ENCODE measurements at regions not wholly inside any gene's neighbourhood (a gene's known extent, or its start where the extent isn't known, plus 50 kb on each side); places are given as distances from the start of the nearest gene placed in this dataset.

- ChIA-PET CTCF (no interaction called here), POLR2A (no interaction called here)
- Mint-ChIP-seq H3K27me3 (ENCODE audit: low read depth) (no peaks in the 10 kb centered on the region), H3K4me1 (peaks cover 11% of the 10 kb centered on the region), H3K9me3 (peaks cover 6% of the 10 kb centered on the region; the same call in 1 of the 2 replicates), H3K4me3 (no peak overlapping the region), H3K27ac (no peak overlapping the region), H3K36me3 (no peaks in the 10 kb centered on the region)
- DNase-seq (ENCODE audit: low spot score), result no peak
- no peak for ATAC-seq
- TF ChIP-seq ERG (CRISPR knock-in tag; IDR thresholded peaks at IDR 0.05) (no peak), NR1H2 (CRISPR knock-in tag; IDR thresholded peaks at IDR 0.05) (no peak), CREM (CRISPR knock-in tag; IDR thresholded peaks at IDR 0.05) (no peak), HMGA2 (CRISPR knock-in tag; IDR thresholded peaks at IDR 0.05) (no peak), ZNF416 (CRISPR knock-in tag; IDR thresholded peaks at IDR 0.05) (no peak), ZNF317 (CRISPR knock-in tag; IDR thresholded peaks at IDR 0.05; ENCODE audit: borderline replicate concordance, low read depth) (no peak), ZNF512 (CRISPR knock-in tag; IDR thresholded peaks at IDR 0.05; ENCODE audit: borderline replicate concordance) (no peak), ATF2 (CRISPR knock-in tag; IDR thresholded peaks at IDR 0.05; ENCODE audit: borderline replicate concordance, low read depth) (no peak)
- TF ChIP-seq, protein P1, sequence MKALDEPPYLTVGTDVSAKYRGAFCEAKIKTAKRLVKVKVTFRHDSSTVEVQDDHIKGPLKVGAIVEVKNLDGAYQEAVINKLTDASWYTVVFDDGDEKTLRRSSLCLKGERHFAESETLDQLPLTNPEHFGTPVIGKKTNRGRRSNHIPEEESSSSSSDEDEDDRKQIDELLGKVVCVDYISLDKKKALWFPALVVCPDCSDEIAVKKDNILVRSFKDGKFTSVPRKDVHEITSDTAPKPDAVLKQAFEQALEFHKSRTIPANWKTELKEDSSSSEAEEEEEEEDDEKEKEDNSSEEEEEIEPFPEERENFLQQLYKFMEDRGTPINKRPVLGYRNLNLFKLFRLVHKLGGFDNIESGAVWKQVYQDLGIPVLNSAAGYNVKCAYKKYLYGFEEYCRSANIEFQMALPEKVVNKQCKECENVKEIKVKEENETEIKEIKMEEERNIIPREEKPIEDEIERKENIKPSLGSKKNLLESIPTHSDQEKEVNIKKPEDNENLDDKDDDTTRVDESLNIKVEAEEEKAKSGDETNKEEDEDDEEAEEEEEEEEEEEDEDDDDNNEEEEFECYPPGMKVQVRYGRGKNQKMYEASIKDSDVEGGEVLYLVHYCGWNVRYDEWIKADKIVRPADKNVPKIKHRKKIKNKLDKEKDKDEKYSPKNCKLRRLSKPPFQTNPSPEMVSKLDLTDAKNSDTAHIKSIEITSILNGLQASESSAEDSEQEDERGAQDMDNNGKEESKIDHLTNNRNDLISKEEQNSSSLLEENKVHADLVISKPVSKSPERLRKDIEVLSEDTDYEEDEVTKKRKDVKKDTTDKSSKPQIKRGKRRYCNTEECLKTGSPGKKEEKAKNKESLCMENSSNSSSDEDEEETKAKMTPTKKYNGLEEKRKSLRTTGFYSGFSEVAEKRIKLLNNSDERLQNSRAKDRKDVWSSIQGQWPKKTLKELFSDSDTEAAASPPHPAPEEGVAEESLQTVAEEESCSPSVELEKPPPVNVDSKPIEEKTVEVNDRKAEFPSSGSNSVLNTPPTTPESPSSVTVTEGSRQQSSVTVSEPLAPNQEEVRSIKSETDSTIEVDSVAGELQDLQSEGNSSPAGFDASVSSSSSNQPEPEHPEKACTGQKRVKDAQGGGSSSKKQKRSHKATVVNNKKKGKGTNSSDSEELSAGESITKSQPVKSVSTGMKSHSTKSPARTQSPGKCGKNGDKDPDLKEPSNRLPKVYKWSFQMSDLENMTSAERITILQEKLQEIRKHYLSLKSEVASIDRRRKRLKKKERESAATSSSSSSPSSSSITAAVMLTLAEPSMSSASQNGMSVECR (CRISPR knock-in tag; IDR thresholded peaks at IDR 0.05; ENCODE audit: borderline replicate concordance), result no peak
Measured at GRCh38 chr2:123695426-123695825, 329.7 kb upstream of the CNTNAP5 start.

- DNase-seq (ENCODE audit: low spot score) (no peak), ATAC-seq (no peak)
- Mint-ChIP-seq H3K27me3 (ENCODE audit: low read depth) (no peaks in the 10 kb centered on the region), H3K27ac (no peak overlapping the region), H3K4me1 (peaks cover 11% of the 10 kb centered on the region), H3K4me3 (no peak overlapping the region), H3K9me3 (peaks cover under 1% of the 10 kb centered on the region; the same call in 1 of the 2 replicates), H3K36me3 (no peaks in the 10 kb centered on the region)
- ChIA-PET POLR2A (no interaction called here), CTCF (no interaction called here)
- TF ChIP-seq, protein P2, sequence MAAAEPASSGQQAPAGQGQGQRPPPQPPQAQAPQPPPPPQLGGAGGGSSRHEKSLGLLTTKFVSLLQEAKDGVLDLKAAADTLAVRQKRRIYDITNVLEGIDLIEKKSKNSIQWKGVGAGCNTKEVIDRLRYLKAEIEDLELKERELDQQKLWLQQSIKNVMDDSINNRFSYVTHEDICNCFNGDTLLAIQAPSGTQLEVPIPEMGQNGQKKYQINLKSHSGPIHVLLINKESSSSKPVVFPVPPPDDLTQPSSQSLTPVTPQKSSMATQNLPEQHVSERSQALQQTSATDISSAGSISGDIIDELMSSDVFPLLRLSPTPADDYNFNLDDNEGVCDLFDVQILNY (CRISPR knock-in tag; IDR thresholded peaks at IDR 0.05), result no peak
- TF ChIP-seq, protein P3, sequence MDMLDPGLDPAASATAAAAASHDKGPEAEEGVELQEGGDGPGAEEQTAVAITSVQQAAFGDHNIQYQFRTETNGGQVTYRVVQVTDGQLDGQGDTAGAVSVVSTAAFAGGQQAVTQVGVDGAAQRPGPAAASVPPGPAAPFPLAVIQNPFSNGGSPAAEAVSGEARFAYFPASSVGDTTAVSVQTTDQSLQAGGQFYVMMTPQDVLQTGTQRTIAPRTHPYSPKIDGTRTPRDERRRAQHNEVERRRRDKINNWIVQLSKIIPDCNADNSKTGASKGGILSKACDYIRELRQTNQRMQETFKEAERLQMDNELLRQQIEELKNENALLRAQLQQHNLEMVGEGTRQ (CRISPR knock-in tag; IDR thresholded peaks at IDR 0.05), result no peak
- TF ChIP-seq EMX1 (CRISPR knock-in tag; IDR thresholded peaks at IDR 0.05), result no peak
- no peak for TF ChIP-seq ERG (CRISPR knock-in tag; IDR thresholded peaks at IDR 0.05)
- TF ChIP-seq NFE2L1 (CRISPR knock-in tag; IDR thresholded peaks at IDR 0.05), result no peak
- no peak for TF ChIP-seq GRHL2 (CRISPR knock-in tag; IDR thresholded peaks at IDR 0.05; ENCODE audit: insufficient replicate concordance, severe bottlenecking)
- no peak for TF ChIP-seq ZMAT4 (CRISPR knock-in tag; IDR thresholded peaks at IDR 0.05)
- TF ChIP-seq, protein P4, sequence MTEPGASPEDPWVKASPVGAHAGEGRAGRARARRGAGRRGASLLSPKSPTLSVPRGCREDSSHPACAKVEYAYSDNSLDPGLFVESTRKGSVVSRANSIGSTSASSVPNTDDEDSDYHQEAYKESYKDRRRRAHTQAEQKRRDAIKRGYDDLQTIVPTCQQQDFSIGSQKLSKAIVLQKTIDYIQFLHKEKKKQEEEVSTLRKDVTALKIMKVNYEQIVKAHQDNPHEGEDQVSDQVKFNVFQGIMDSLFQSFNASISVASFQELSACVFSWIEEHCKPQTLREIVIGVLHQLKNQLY (CRISPR knock-in tag; IDR thresholded peaks at IDR 0.05), result no peak
- TF ChIP-seq NR1H2 (CRISPR knock-in tag; IDR thresholded peaks at IDR 0.05), result no peak
- TF ChIP-seq MXD4 (CRISPR knock-in tag; IDR thresholded peaks at IDR 0.05; ENCODE audit: borderline replicate concordance), result no peak
- no peak for TF ChIP-seq RELA (CRISPR knock-in tag; IDR thresholded peaks at IDR 0.05; ENCODE audit: borderline replicate concordance)
- TF ChIP-seq MYBL2 (CRISPR knock-in tag; IDR thresholded peaks at IDR 0.05), result no peak
- no peak for TF ChIP-seq ZNF263 (CRISPR knock-in tag; IDR thresholded peaks at IDR 0.05; ENCODE audit: low read depth)
- no peak for TF ChIP-seq TCF7 (CRISPR knock-in tag; IDR thresholded peaks at IDR 0.05; ENCODE audit: low read depth)
- no peak for TF ChIP-seq HMGA2 (CRISPR knock-in tag; IDR thresholded peaks at IDR 0.05)
- TF ChIP-seq NFATC4 (CRISPR knock-in tag; IDR thresholded peaks at IDR 0.05), result no peak
Measured at GRCh38 chr2:123696021-123696420, 329.1 kb upstream of the CNTNAP5 start.

Measured in WTC11 (cell line).